Neural progenitor cell (in vitro differentiated cells): ENCODE measurements at regions not wholly inside any gene's neighbourhood (a gene's known extent, or its start where the extent isn't known, plus 50 kb on each side); places are given as distances from the start of the nearest gene placed in this dataset.

Source experiments
- EZH2 ChIP-seq: fragments of 200-600 bp; sonication (generic); IDR thresholded peaks from 2 replicates; pipeline ENCODE4 v1.6.1; 2017; ENCODE audit warnings: antibody characterized with exemption, mild to moderate bottlenecking, moderate library complexity
- EZH2phosphoT487 ChIP-seq: fragments of 200-600 bp; sonication (generic); IDR thresholded peaks from 2 replicates; pipeline ENCODE4 v1.6.1; 2017; ENCODE audit warnings: antibody characterized with exemption
- TF ChIP-seq, protein P1 (sequence below): fragments of 200-600 bp; sonication (generic); IDR thresholded peaks from 2 replicates; pipeline ENCODE4 v1.5.1; 2017; ENCODE audit warnings: antibody characterized with exemption, mild to moderate bottlenecking

DNA sequence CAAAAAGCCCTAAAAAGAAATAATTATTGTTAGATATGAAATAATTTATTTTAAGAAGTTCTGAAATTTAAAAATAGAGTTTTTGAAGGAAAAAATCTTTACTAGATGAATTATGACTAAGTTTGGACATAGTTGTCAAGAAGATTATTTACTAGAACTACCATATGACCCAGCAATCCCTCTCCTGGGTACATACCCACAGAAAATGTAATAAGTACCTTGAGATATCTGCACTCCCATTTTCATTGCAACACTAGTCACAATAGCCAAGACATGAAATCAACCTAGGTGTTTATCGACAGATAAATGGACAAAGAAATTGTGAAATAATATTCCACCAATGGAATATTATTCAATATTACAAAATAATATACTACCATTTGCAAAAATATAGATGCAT lies 109.9 kb downstream of the PDHA2 start:
- TF ChIP-seq, protein P1, sequence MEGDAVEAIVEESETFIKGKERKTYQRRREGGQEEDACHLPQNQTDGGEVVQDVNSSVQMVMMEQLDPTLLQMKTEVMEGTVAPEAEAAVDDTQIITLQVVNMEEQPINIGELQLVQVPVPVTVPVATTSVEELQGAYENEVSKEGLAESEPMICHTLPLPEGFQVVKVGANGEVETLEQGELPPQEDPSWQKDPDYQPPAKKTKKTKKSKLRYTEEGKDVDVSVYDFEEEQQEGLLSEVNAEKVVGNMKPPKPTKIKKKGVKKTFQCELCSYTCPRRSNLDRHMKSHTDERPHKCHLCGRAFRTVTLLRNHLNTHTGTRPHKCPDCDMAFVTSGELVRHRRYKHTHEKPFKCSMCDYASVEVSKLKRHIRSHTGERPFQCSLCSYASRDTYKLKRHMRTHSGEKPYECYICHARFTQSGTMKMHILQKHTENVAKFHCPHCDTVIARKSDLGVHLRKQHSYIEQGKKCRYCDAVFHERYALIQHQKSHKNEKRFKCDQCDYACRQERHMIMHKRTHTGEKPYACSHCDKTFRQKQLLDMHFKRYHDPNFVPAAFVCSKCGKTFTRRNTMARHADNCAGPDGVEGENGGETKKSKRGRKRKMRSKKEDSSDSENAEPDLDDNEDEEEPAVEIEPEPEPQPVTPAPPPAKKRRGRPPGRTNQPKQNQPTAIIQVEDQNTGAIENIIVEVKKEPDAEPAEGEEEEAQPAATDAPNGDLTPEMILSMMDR = no peak
- TF ChIP-seq EZH2 (no peak), EZH2phosphoT487 (no peak)
